RWPE2 (cell line): ENCODE measurements at regions not wholly inside any gene's neighbourhood (a gene's known extent, or its start where the extent isn't known, plus 50 kb on each side); places are given as distances from the start of the nearest gene placed in this dataset.

Experiments used
- ATAC-seq: fragments of 200-7000 bp; cut with Tn5 transposase; 3 replicates; pipeline ENCODE4 v1.9.1; 2021; ENCODE audit warnings: low read depth
- DNase-seq: peaks from one replicate; pipeline ENCODE4 v3.0.0-alpha.2; 2020; ENCODE audit warnings: low spot score
- H3K27ac ChIP-seq: fragments of 450-650 bp; 2 replicates; pipeline ENCODE4 v1.5.1; 2017; ENCODE audit warnings: mild to moderate bottlenecking; ENCODE audit not compliant: poor library complexity, severe bottlenecking
- H3K27me3 ChIP-seq: fragments of 250-450 bp; sonication (Bioruptor Pico); 2 replicates; pipeline ENCODE4 v1.5.1; 2021; ENCODE audit warnings: mild to moderate bottlenecking, moderate library complexity; ENCODE audit not compliant: insufficient read depth, poor library complexity, severe bottlenecking
- H3K36me3 ChIP-seq: fragments of 250-450 bp; sonication (Bioruptor Pico); 2 replicates; pipeline ENCODE4 v1.5.1; 2020; ENCODE audit warnings: low read depth, mild to moderate bottlenecking, moderate library complexity
- H3K4me1 ChIP-seq: fragments of 250-450 bp; sonication (Bioruptor Pico); 2 replicates; pipeline ENCODE4 v1.5.1; 2021; ENCODE audit warnings: mild to moderate bottlenecking, moderate library complexity; ENCODE audit not compliant: insufficient read depth, poor library complexity, severe bottlenecking
- H3K4me3 ChIP-seq: fragments of 250-450 bp; sonication (Bioruptor Pico); 2 replicates; pipeline ENCODE4 v1.5.1; 2021; ENCODE audit warnings: mild to moderate bottlenecking, moderate library complexity; ENCODE audit not compliant: severe bottlenecking
- H3K9me3 ChIP-seq: fragments of 250-450 bp; sonication (Bioruptor Pico); 2 replicates; pipeline ENCODE4 v1.5.1; 2021; ENCODE audit warnings: mild to moderate bottlenecking, moderate library complexity; ENCODE audit not compliant: severe bottlenecking
- CTCF ChIP-seq: fragments of 450-650 bp; IDR thresholded peaks from one replicate; pipeline ENCODE4 v1.5.1; 2017; ENCODE audit warnings: mild to moderate bottlenecking, moderate library complexity; ENCODE audit not compliant: poor library complexity, severe bottlenecking

GRCh38 chr2:59703796-59704195 lies 849.7 kb downstream of the BCL11A start:
- Histone ChIP-seq H3K9me3 (no peaks in the 10 kb centered on the region), H3K27me3 (no peaks in the 10 kb centered on the region), H3K4me3 (no peak overlapping the region), H3K27ac (no peak overlapping the region), H3K36me3 (no peaks in the 10 kb centered on the region), H3K4me1 (peaks cover 4% of the 10 kb centered on the region)
- TF ChIP-seq CTCF: no peak
- ATAC-seq: no peak
- no peak for DNase-seq

DNA sequence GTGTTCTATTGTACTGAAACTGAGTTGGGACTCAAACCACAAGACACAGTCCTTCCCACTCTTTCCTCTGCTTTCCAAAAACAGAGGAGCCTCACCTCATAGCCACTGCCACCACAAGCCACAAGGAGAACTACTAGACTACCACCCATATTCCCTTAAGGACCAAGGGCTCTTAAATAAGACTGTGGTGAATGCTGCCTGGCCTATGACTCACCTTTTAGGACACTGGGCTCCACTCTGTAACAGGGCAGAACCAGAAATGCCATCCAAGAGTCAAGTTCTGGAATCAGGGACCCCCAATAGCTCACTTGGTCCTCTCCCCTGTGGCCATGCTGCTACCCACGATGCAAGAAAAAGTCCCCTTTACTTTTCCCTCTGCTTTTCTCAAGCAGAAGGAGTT lies 851.4 kb downstream of the BCL11A start:
- Histone ChIP-seq H3K4me1 (peaks cover 4% of the 10 kb centered on the region), H3K27me3 (no peaks in the 10 kb centered on the region), H3K9me3 (no peaks in the 10 kb centered on the region), H3K27ac (no peak overlapping the region), H3K4me3 (no peak overlapping the region), H3K36me3 (no peaks in the 10 kb centered on the region)
- no peak for ATAC-seq
- no peak for TF ChIP-seq CTCF
- DNase-seq: no peak

GRCh38 chr2:59701271-59701994 lies 852.0 kb downstream of the BCL11A start:
- Histone ChIP-seq H3K36me3 (no peaks in the 10 kb centered on the region), H3K27me3 (no peaks in the 10 kb centered on the region), H3K4me3 (no peak overlapping the region), H3K27ac (no peak overlapping the region), H3K9me3 (no peaks in the 10 kb centered on the region), H3K4me1 (peaks cover 4% of the 10 kb centered on the region)
- DNase-seq: no peak
- peak; percentile 38; the same call in 1 of the 3 replicates for ATAC-seq
- no peak for TF ChIP-seq CTCF

DNA sequence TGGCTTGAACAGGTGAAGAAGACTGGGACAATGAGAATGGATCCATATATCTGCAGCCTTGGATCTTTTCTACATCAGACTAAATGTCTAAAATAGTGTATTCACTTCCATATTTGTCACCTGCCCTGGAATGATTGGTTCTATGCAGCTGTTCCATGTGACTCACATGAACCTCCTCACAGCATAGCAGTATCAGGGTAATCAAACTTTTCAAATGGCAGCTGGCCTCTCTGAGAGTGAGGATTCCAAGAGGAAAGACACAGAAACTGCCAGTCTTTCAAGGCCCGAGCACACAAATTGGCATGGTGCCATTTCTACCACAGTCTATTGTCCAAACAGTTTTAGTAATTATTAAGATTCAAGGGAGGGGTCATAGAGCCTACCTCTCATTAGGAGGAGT lies 859.3 kb downstream of the BCL11A start:
- no peaks in the 10 kb centered on the region for H3K36me3 ChIP-seq
- H3K4me1 ChIP-seq: no peaks in the 10 kb centered on the region
- no peaks in the 10 kb centered on the region for H3K9me3 ChIP-seq
- no peak for ATAC-seq
- no peak for TF ChIP-seq CTCF
- no peaks in the 10 kb centered on the region for H3K27me3 ChIP-seq
- no peak for DNase-seq
- no peak overlapping the region for H3K27ac ChIP-seq
- H3K4me3 ChIP-seq: no peak overlapping the region

DNA sequence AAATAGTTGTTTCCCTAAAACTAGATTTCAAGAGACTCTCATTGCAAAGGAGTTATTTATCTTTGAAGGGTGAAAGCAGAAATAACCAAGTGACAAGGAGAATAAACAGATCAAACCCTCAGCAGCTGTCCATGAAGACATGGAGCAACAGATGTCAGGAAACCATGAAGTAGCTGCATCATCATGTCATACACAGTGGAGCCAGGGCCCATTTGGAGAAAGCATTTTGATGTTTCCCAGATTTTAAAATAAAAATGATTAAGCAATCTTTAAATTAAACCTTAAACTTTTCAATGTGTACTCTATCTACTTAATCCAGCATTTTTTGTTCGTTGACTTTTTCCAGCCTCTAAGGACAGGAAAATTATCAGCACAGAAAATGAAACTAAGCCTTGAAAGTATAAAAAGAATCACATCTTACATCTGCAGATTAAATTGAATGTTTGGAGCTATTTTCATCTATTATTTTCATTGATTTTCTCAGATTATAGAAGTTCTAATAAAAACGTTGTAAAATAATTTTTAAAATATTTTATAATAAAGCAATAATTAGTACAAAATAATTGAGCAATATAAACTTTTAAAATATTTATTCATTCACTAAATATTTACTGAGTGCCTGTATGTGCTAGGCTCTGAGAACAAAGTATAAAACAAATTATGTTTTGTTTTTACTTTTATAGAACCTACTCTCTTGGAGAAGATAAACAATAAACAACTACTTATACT lies 860.1 kb downstream of the BCL11A start:
- H3K36me3 ChIP-seq: no peaks in the 10 kb centered on the region
- TF ChIP-seq CTCF: no peak
- no peak for ATAC-seq

More for the DNA sequence above, 860.1 kb downstream of the BCL11A start:
- Histone ChIP-seq H3K4me1 (no peaks in the 10 kb centered on the region), H3K4me3 (no peak overlapping the region), H3K9me3 (no peaks in the 10 kb centered on the region), H3K27me3 (no peaks in the 10 kb centered on the region), H3K27ac (no peak overlapping the region)
- no peak for DNase-seq
